ENCODE measurements at regions not wholly inside any gene's neighbourhood (a gene's known extent, or its start where the extent isn't known, plus 50 kb on each side); places are given as distances from the start of the nearest gene placed in this dataset.

DNA sequence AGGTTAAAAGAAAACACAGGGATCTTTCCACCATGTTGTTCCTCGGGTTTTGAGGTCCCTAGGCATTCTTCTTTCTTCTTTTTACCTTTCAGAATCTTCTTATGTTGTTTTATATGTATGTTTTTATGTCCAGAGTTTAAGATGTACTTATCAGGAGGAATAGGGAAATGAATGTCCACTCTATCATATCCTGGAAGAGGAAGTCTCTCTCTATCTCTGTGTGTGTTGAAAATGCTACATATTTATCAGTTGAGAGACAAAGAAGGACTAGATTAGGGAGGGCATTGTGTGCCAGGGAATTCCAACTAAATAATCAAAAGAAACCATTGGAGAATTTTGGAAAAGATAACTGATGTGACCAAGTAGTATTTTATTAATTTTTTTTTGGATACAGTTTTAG is 200.5 kb upstream of the POT1 start:
- H3K27ac Mint-ChIP-seq = no peak overlapping the region
- H3K27me3 Mint-ChIP-seq = no peaks in the 10 kb centered on the region
- peaks cover 2% of the 10 kb centered on the region for H3K9me3 ChIP-seq (ENCODE audit: control insufficient read depth, low read length, poor library complexity, severe bottlenecking)
- ATAC-seq (no peak), DNase-seq (no peak)
- H3K4me1 Mint-ChIP-seq = no peaks in the 10 kb centered on the region
- H3K4me3 Mint-ChIP-seq = no peak overlapping the region
- H3K36me3 Mint-ChIP-seq (ENCODE audit: low read depth) = no peaks in the 10 kb centered on the region

DNA sequence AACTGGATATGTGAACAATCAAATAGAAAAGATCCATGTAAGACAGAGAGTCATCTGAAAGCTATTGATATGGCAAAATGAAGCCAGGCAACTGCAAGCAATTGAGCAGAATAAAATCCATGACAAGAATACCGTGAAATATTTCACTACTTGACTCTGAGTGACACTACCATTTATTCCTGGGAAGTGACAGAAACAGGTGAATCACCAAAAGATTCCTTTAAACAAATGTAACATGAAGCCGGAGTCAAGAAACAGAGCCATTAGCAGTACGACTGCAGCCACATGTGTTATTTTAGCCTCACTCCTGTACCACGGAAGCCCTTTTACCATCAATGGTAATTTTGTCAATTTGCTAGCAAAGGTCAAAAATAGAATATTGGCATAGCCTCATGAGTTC is 197.7 kb upstream of the POT1 start:
- H3K36me3 Mint-ChIP-seq (ENCODE audit: low read depth) = no peaks in the 10 kb centered on the region
- H3K4me1 Mint-ChIP-seq = no peaks in the 10 kb centered on the region
- H3K4me3 Mint-ChIP-seq = no peak overlapping the region
- H3K27ac Mint-ChIP-seq = no peak overlapping the region
- ATAC-seq (no peak), DNase-seq (no peak)
- no peaks in the 10 kb centered on the region for H3K27me3 Mint-ChIP-seq
- H3K9me3 ChIP-seq (ENCODE audit: control insufficient read depth, low read length, poor library complexity, severe bottlenecking) = peaks cover 2% of the 10 kb centered on the region

DNA sequence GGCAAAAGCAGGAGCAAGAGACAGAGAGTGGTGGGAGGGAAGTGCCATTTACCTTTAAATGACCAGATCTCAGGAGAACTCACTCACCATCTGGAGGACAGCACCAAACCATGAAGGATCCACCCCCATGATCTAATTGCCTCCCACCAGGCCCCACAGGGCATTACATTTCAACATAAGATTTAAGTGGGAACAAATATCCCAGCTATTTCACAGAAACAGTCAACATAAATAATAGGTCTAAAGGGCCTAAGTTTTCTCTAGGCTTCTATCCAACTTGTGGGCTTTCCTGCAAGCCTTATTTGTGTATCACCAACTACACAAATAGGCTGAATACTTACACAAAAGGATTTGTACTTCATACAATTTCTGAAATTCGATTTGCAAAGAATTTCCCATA is 196.8 kb upstream of the POT1 start:
- ATAC-seq (no peak), DNase-seq (no peak)
- Mint-ChIP-seq H3K36me3 (ENCODE audit: low read depth) (no peaks in the 10 kb centered on the region), H3K27me3 (no peaks in the 10 kb centered on the region), H3K4me1 (no peaks in the 10 kb centered on the region), H3K4me3 (no peak overlapping the region), H3K27ac (no peak overlapping the region)
- H3K9me3 ChIP-seq (ENCODE audit: control insufficient read depth, low read length, poor library complexity, severe bottlenecking) = no peaks in the 10 kb centered on the region

DNA sequence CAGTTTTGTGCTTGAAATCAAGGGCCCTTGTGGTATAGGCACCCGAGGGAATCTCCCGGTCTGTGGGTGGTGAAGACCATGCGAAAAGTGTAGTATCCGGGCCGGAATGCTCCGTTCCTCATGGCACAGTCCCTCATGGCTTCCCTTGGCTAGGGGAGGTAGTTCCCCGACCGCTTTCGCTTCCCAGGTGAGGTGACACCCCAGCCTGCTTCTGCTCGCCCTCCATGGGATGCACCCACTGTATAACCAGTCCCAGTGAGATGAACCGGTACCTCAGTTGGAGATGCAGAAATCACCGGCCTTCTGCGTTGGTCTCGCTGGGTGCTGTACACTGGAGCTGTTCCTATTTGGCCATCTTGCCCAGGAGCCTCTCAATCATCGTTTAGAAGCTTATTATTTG is 195.7 kb upstream of the POT1 start:
- Mint-ChIP-seq H3K27me3 (no peaks in the 10 kb centered on the region), H3K36me3 (ENCODE audit: low read depth) (no peaks in the 10 kb centered on the region), H3K27ac (no peak overlapping the region), H3K4me1 (no peaks in the 10 kb centered on the region), H3K4me3 (no peak overlapping the region)
- DNase-seq (no peak), ATAC-seq (no peak)
- no peaks in the 10 kb centered on the region for H3K9me3 ChIP-seq (ENCODE audit: control insufficient read depth, low read length, poor library complexity, severe bottlenecking)

DNA sequence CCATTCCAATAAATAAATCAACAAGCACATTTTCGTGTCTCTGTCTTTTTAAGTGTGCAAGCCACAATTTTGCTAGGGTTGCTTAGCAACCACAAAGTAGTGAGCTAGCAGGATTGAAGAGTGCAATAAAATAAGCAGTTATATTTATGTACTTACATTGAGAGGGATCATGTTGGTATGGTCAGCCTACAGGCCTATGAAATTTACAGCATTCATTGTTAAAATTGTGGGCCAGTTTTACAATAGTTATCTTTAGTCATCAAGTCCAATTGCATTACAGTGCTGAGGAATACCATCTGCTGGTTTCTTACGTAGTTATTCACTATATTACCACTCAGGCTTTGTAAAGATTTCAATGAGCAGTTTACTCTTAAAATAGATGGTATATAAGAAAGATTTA is 192.5 kb upstream of the POT1 start:
- no peak overlapping the region for H3K4me3 Mint-ChIP-seq

DNA sequence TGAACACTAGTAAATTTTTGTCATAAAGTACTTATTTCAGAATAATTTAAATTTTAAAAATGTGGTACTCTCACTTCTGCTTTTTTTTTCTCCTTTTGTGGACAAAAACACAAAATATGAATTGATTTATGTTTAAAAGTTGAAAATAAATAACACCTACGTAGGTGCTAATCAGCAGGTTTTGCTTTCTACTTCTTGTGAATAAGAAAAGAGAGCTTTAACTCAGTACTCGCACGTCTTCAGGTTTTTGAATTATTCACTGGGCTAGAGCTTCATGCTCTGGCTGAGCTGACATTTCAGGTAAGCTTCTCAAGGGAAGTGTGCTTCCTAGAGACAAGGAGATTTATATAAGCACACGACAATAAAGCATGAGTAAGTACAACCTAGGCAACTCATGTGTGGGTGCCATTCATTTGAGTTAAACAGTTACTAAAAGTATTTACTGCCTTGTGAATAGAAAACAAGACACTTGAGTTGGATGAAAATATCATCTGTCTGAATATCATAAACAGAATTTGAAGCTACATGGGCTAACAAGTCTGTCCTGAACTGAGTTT is 190.0 kb upstream of the POT1 start:
- no peak overlapping the region for H3K4me3 Mint-ChIP-seq
- DNase-seq (no peak), ATAC-seq (no peak)
- H3K27me3 Mint-ChIP-seq = no peaks in the 10 kb centered on the region
- no peaks in the 10 kb centered on the region for H3K9me3 ChIP-seq (ENCODE audit: control insufficient read depth, low read length, poor library complexity, severe bottlenecking)
- no peaks in the 10 kb centered on the region for H3K4me1 Mint-ChIP-seq
- H3K27ac Mint-ChIP-seq = no peak overlapping the region
- no peaks in the 10 kb centered on the region for H3K36me3 Mint-ChIP-seq (ENCODE audit: low read depth)

More for the DNA sequence above, 192.5 kb upstream of the POT1 start:
- no peaks in the 10 kb centered on the region for H3K9me3 ChIP-seq (ENCODE audit: control insufficient read depth, low read length, poor library complexity, severe bottlenecking)
- H3K4me1 Mint-ChIP-seq = no peaks in the 10 kb centered on the region
- no peaks in the 10 kb centered on the region for H3K36me3 Mint-ChIP-seq (ENCODE audit: low read depth)
- ATAC-seq = no peak
- H3K27me3 Mint-ChIP-seq = no peaks in the 10 kb centered on the region
- DNase-seq = no peak
- no peak overlapping the region for H3K27ac Mint-ChIP-seq

DNA sequence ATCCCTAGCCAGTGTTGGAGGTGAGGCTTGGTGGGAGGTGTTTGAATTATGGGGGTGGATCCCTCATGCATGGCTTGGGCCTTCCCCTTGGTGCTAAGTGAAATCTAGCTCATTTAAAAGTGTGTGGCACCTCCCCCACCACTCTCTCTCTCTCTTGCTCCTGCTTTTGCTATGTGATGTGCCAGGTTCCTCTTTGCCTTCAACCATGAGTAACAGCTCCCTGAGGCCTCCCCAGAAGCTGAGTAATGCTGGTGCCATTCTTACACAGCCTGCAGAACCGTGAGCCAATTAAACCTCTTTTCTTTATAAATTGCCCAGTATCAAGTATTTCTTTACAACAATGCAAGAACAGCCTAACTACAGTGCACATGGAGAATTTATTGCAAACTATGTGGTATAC is 188.8 kb upstream of the POT1 start:
- H3K9me3 ChIP-seq (ENCODE audit: control insufficient read depth, low read length, poor library complexity, severe bottlenecking) = no peaks in the 10 kb centered on the region
- no peaks in the 10 kb centered on the region for H3K4me1 Mint-ChIP-seq
- no peak for DNase-seq
- no peaks in the 10 kb centered on the region for H3K36me3 Mint-ChIP-seq (ENCODE audit: low read depth)
- H3K27ac Mint-ChIP-seq = no peak overlapping the region
- H3K27me3 Mint-ChIP-seq = no peaks in the 10 kb centered on the region
- ATAC-seq = no peak
- no peak overlapping the region for H3K4me3 Mint-ChIP-seq

DNA sequence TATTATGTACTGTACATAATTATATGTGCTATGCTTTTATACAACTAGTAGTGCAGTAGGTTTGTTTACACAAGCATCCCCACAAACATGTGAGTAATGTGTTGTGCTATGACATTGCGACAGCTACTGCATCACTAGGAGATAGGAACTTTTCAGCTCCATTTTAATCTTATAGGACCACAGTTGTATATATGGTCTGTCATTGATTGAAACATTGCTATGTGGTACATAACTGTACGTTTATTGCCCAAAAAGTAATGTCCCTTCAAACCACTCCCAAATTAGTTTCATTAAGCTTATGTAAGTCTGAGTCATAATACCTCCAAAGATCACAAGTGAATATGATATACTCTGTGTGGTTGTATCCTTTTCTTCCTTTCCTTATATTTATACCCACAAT is 183.2 kb upstream of the POT1 start:
- DNase-seq (no peak), ATAC-seq (no peak)
- Mint-ChIP-seq H3K36me3 (ENCODE audit: low read depth) (no peaks in the 10 kb centered on the region), H3K4me1 (no peaks in the 10 kb centered on the region), H3K27ac (no peak overlapping the region), H3K4me3 (no peak overlapping the region), H3K27me3 (no peaks in the 10 kb centered on the region)
- H3K9me3 ChIP-seq (ENCODE audit: control insufficient read depth, low read length, poor library complexity, severe bottlenecking) = no peaks in the 10 kb centered on the region

DNA sequence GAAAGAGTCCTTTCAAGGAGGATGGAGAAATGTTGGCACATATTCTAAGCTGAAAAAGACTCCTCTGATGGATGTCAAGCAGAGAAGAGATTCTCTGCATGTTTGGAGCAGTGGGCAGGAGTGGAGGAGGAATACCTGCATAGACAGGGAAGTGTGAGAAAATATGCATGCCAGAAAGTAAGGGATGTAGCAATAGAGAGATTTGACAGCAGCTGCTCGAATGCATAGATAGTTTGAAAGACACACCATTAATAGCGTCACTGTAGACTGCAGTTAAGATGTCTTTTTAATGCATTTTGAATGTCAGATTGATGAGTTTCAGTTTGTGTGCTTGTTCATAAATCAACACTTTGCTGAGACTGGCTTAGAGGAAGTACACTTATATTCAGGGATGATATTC is 169.9 kb upstream of the POT1 start:
- Mint-ChIP-seq H3K36me3 (ENCODE audit: low read depth) (peaks cover 3% of the 10 kb centered on the region), H3K4me3 (no peak overlapping the region), H3K27ac (no peak overlapping the region), H3K27me3 (no peaks in the 10 kb centered on the region), H3K4me1 (no peaks in the 10 kb centered on the region)
- no peak for ATAC-seq
- DNase-seq = no peak
- no peaks in the 10 kb centered on the region for H3K9me3 ChIP-seq (ENCODE audit: control insufficient read depth, low read length, poor library complexity, severe bottlenecking)

DNA sequence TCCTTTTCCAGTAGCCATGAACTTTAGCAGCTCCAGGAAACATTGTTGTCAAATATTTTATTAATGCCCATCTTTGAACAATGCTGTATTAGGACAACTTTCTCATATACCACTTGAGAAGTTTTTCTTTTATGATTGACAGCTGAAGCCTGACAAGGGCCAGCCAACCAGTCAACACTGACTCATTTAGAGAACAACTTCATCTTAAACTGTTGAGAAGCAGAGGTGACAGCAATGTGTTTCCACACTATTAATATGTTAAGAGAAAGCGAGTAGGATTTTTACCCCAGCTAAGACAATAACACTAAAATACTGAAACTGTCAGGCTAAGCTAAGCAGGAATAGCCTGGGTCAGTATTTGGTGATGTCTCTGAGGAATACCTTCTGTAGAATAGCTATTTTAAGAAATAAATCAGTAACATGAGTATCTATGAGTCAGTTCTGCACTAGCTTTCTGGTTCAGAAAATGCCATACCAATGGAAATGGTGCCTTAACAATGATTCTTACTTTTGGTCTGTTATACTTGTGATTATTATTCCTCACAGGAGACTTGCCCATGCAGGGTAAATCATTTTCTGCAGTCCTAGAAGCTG is 168.8 kb upstream of the POT1 start:
- ATAC-seq (no peak), DNase-seq (no peak)
- H3K27me3 Mint-ChIP-seq = no peaks in the 10 kb centered on the region
- H3K27ac Mint-ChIP-seq = no peak overlapping the region
- no peaks in the 10 kb centered on the region for H3K4me1 Mint-ChIP-seq
- H3K9me3 ChIP-seq (ENCODE audit: control insufficient read depth, low read length, poor library complexity, severe bottlenecking) = no peaks in the 10 kb centered on the region
- H3K36me3 Mint-ChIP-seq (ENCODE audit: low read depth) = peaks cover 3% of the 10 kb centered on the region
- no peak overlapping the region for H3K4me3 Mint-ChIP-seq

DNA sequence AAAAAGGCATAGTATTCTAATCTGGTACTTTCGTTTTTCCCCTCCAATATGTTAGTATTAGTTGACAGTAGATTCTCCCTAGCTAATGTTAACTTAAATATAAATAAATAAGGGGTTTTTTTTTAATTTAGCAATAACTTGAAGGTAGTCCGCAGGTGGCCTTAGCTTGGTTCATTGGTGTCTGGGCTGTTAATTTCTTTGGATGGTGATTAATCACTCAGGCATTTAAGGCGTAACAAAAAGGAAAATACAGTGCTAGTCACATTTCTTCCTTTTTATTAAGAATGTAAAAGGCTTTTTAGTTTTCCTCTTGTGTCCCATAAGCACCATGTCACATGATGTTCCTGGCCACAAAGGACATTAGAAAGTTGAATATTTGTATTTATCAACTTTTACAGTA is 161.0 kb upstream of the POT1 start:
- Mint-ChIP-seq H3K36me3 (ENCODE audit: low read depth) (no peaks in the 10 kb centered on the region), H3K27ac (no peak overlapping the region), H3K4me3 (no peak overlapping the region), H3K4me1 (no peaks in the 10 kb centered on the region), H3K27me3 (no peaks in the 10 kb centered on the region)
- no peak for ATAC-seq
- no peaks in the 10 kb centered on the region for H3K9me3 ChIP-seq (ENCODE audit: control insufficient read depth, low read length, poor library complexity, severe bottlenecking)
- no peak for DNase-seq

DNA sequence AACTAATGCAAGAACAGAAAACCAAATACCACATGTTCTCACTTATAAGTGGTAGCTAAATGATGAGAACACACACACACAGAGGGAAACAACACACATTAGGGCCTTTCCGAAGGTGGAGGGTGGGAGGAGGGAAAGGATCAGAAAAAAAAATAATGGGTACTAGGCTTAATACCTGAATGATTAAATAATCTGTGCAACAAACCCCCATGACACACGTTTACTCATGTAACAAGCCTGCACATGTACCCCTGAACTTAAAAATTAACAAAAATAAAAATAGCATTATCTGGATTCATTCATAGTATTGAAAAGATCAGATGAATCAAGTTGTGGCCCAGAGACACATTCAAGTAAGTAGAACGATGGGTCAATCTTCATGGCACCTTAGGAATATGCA is 159.5 kb upstream of the POT1 start:
- H3K27ac Mint-ChIP-seq = no peak overlapping the region
- ATAC-seq (no peak), DNase-seq (no peak)
- H3K9me3 ChIP-seq (ENCODE audit: control insufficient read depth, low read length, poor library complexity, severe bottlenecking) = no peaks in the 10 kb centered on the region
- no peaks in the 10 kb centered on the region for H3K27me3 Mint-ChIP-seq
- no peaks in the 10 kb centered on the region for H3K4me1 Mint-ChIP-seq
- H3K4me3 Mint-ChIP-seq = no peak overlapping the region
- H3K36me3 Mint-ChIP-seq (ENCODE audit: low read depth) = no peaks in the 10 kb centered on the region

DNA sequence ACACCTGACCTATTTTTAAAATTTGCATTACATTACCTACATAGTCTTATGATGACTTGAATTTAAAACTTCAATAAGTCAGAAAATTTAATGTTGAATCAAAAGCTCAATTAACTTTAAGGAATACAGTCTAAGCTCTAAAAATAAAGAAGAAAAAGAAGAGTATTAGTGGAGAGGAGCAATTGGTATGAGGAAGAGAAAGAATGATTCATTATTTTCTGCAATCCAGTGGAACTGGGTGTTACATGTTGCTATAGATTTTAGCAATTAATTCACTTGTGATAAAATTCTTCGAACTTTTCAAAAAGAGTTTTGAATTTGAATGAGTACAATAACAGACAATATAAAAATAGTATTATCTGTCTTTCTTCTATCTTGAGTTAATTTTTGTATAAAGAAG is 158.9 kb upstream of the POT1 start:
- H3K4me1 Mint-ChIP-seq = no peaks in the 10 kb centered on the region
- no peak for ATAC-seq
- H3K4me3 Mint-ChIP-seq = no peak overlapping the region
- no peaks in the 10 kb centered on the region for H3K36me3 Mint-ChIP-seq (ENCODE audit: low read depth)
- DNase-seq = no peak
- no peaks in the 10 kb centered on the region for H3K9me3 ChIP-seq (ENCODE audit: control insufficient read depth, low read length, poor library complexity, severe bottlenecking)
- H3K27me3 Mint-ChIP-seq = no peaks in the 10 kb centered on the region
- peak overlapping the region; percentile 41 for H3K27ac Mint-ChIP-seq

DNA sequence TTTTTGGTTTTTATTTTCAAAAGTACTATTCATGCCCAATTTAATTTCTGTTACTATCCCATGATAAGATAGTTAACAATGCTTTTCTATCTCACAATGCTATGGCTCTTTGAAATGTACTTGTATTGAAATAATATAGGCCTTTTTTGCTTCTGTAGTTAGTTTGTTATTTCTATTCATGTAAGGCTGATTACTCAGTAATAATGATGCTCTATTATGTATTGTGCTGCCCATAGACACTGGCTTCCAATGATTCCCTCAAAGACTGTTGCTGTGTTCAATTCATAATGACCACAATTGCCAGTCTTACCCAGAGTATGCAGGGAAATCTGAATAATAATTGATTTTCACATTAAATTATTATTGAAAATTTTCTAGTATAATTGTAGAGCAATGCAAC is 155.5 kb upstream of the POT1 start:
- Mint-ChIP-seq H3K27me3 (no peaks in the 10 kb centered on the region), H3K36me3 (ENCODE audit: low read depth) (no peaks in the 10 kb centered on the region), H3K27ac (no peak overlapping the region), H3K4me3 (no peak overlapping the region), H3K4me1 (no peaks in the 10 kb centered on the region)
- ATAC-seq (no peak), DNase-seq (no peak)
- no peaks in the 10 kb centered on the region for H3K9me3 ChIP-seq (ENCODE audit: control insufficient read depth, low read length, poor library complexity, severe bottlenecking)
